ENCODE measurements at regions not wholly inside any gene's neighbourhood (a gene's known extent, or its start where the extent isn't known, plus 50 kb on each side); places are given as distances from the start of the nearest gene placed in this dataset.

DNA sequence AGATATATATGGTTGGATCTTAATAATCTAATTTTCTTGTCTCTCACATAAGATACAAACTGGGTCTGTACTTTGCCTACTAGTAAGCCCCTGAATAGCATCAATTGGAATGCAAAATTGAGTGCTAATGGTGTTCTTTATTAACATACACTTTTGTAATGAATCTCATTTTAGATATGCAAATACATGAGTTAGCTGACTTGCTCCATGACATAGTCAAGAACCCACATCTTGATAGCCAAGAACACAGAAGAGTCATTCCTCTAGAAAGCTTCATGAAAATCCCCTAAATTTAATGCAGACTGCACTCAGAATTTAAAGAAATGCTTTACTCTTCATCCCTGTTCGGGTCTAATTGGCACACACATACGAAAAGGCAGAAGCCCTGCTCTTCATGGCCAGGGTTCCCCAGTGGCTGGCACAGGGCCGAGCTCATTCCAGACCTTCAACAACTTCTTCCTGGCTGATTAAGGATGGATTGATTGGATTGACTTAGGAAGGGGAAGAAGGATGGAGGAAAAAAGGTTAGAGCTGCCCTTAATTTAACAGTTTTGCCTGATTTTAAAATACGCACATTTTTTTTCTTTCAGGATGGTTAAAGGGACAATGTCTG, 431.1 kb upstream of the KLF6 start:
- no peak for DNase-seq

DNA sequence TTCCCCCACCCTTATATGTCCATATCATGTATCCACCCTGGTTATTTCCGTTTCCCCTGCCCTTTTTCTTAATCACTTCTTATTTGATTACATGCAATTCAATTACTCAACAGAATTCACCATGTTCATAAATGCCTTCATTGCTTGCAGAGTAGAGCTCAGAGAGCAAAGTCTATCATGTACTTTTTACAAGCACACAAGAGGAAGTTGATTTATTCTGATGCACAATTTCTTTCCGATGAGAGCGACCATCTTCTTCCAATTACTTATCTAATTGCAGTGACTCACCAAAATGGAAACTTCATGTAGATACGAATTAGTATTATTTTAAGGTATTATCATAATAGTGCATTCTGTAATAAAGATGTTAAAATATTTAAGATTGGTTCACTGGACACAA, 430.5 kb upstream of the KLF6 start:
- no peak for DNase-seq

- no peak for DNase-seq
Measured at GRCh38 chr10:4214908-4215307, 429.9 kb upstream of the KLF6 start.

DNA sequence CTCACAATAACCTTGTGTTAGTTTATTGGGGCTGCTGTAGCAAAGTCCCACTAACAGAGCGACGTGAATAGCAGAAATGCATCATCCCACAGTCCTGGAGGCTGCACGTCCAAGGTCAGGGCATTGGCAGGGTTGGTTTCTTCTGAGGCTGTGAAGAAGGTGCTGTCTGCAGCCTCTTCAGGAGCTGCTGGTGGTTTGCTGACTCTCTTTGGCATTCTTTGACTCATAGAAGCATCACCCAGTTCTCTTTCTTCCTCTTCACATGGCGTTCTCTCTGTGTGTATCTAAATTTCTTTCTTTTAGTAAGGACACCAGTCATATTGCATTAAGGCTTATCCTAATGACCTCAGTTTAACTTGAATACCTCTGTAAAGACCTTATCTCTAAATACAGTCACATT, 428.4 kb upstream of the KLF6 start:
- DNase-seq: no peak

DNA sequence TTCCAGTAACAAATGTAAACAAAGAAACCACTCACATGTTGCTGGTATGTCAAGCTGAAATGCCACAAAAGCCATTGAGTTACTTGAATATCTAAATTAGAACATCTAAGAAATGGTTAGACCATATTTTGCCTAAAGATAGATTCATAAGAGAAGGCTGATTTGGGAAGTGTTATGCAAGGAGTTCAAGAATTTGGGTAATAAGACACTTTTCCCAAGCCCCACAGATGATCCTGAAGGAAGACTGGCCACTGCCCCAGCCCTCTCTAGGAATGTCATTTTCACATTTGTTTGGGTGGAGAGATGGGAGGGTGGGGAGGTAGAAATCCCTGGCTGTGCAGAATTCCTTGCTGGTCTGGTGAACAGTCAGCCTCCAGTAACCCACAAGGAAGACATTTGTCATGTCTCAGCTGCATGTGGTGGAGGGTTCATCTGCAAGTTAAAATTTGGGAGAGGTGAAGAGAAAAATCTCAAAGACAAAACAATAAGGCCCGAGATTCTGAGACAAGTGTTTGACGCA, 427.2 kb upstream of the KLF6 start:
- no peak for DNase-seq

- no peak for DNase-seq
Measured at GRCh38 chr10:4208499-4208898, 423.5 kb upstream of the KLF6 start.

DNA sequence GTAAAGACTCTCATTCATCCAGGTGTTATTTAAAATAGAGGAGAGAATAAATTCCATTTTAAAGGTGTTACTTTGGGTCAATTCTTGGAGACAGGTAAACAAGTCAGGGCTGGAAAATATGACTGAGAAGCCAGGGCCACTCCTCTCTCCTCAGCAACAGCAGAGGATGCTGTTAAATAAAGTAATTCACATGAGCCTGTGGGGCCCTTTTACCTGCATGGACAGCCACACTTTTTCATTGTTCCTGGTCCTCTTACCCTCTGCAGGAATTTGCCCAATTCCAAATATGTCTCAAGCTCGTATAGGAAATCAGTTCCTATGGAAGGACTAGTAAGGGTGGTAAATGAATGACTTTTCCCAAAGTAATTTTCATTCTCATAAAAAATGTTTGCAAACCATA, 420.1 kb upstream of the KLF6 start:
- DNase-seq: no peak

DNA sequence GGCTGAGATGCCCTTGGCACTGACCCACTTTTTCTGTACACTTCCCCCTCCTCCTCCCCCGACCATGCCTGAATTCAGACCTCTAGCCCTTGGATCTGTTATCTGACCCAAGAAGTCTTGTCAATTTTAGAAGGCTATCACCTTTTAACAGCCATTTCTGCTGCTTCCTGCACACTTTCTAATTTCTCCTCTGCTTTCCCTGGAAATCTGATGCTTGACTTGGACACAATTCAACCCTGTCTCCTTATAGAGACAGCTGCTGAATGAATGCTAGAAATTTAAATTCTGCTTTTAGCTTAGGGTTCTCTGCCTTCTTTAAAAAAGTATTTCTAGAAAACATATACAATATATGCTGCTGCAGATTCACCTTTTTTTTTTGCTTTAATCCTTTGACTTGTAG, 417.9 kb upstream of the KLF6 start:
- DNase-seq: no peak

GRCh38 chr10:4201866-4202825, 417.1 kb upstream of the KLF6 start:
- no peak for DNase-seq

- DNase-seq: no peak
Measured at GRCh38 chr10:4199196-4199595, 414.2 kb upstream of the KLF6 start.

DNA sequence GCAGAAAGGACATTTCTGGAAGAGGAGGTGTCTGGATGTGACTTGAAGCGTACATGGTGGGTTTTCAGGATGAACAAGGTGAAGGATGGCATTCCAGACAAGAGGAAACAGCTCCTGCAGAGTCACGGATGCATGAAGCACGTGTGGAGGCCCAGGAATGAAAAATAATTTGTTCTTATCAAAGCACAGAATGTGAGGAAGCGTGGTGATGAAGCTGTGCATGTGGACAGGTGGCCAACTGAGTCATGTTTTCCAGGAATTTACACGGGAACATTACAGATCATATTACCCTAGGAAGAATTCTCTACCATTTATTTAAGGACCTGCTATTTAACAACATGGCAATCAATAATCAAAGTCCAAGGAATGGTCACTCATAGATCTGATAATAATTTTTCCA, 413.2 kb upstream of the KLF6 start:
- DNase-seq: no peak

DNA sequence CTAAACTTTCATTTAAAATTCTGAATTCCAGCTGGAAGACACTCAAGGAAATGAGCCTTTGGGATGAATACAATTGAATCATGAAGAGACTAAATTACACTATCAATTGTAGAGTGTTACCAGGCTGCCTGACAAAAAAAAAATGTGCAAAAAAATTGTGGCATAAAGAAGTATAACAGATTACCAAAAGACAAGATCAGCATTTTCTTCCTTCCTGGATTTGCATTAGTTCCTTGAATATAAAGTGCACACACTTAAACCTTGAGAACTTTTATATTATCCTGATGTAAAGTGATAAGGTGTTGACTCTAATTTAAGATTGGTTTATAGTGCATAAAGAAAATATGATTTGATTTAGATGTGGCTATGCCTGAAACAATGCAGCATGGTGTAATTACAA, 412.7 kb upstream of the KLF6 start:
- no peak for DNase-seq

GRCh38 chr10:4196771-4197390, 411.9 kb upstream of the KLF6 start:
- DNase-seq: no peak

- DNase-seq: no peak
Measured at GRCh38 chr10:4196183-4196582, 411.2 kb upstream of the KLF6 start.

DNA sequence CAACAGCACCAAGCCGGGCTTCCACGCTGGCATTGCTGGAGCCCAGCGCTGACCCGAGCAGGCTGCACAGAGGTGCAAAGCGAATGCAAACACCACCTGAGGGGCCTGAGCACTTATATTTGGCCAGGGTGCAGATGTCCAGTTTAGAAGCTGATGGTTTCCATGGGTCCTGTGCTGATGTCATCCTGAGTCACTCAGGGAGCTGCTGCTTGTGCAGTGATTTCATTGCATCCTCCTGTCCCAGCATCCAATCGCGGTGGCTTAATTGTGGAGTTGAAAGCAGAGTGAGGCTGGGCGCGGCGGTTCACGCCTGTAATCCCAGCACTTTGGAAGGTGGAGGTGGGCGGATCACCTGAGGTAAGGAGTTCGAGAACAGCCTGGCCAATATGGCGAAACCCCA, 410.2 kb upstream of the KLF6 start:
- DNase-seq: no peak

GRCh38 chr10:4194231-4194630, 409.2 kb upstream of the KLF6 start:
- DNase-seq: no peak

DNA sequence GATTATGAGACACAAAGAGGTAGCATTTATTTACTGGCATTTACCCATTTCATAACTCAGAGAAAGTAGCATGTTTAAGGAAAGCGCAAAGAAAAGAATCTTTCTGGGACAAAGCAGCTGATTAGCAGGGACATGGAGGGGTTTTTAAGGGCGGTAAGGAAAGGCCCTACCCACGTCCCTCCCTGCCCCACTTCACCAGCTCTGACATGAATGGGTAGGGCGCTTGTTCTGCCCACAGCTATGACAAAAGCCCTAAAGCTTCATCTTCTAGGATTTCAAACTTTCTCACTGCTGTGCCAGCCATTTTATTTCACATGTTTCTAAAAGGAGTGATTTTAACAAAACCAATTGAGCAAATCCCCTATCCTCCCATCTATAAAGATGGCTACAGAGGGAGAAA, 406.9 kb upstream of the KLF6 start:
- DNase-seq: no peak

GRCh38 chr10:4191354-4191753, 406.3 kb upstream of the KLF6 start:
- DNase-seq: no peak

- DNase-seq: no peak
Measured at GRCh38 chr10:4190876-4191275, 405.9 kb upstream of the KLF6 start.

DNA sequence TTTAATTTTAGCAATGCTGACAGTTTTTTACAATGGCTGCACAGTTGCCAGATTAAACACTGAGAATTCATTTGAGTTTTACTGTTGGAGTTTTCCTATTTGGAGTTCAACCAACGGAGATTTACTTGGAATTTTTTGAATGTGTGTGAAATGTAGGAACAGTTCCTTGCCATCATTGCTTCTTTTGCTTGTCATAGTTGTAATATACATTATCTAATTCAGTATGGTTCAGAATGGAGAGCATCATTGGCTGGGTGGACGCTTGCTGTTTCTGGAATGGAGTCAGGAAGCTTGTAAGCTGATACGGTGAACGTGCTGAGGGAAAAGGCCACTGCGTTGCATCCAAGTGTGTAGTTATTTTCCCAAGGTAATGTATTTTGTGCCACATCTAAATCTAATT, 404.3 kb upstream of the KLF6 start:
- DNase-seq: no peak

- no peak for DNase-seq
Measured at GRCh38 chr10:4188406-4188805, 403.4 kb upstream of the KLF6 start.

DNA sequence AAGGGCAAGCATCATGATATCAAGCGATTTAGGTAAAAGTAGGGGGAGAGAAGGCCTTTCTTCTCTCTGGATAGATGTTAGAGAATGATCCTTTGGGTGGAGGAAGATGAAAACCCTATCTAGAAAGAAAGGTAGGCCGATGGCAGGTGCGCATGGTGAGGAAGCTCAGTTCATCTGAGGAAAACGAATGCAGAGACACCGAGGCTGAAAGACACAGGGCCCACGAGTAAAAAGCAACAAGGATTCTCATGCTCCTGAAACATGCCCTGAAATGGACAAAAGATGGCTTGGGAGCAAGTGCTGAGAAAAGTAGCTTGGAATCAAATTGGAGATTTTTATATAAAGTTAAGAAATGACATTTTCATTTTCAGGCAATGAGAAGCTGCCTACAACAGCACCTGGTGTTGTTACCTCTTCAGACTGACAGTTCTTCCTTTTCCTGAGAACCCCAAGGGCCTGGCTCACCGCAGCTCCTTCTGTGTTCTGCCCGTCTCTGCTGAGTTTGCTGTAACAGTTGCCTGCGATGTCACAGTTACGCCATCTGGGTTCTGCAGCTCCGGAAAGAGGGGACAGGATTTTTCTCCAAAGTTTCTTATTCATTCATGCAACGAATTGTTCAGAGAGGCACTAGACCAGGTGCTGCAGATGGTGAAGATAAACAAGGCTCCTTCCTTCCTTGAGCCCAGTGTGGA, 402.0 kb upstream of the KLF6 start:
- DNase-seq: no peak

DNA sequence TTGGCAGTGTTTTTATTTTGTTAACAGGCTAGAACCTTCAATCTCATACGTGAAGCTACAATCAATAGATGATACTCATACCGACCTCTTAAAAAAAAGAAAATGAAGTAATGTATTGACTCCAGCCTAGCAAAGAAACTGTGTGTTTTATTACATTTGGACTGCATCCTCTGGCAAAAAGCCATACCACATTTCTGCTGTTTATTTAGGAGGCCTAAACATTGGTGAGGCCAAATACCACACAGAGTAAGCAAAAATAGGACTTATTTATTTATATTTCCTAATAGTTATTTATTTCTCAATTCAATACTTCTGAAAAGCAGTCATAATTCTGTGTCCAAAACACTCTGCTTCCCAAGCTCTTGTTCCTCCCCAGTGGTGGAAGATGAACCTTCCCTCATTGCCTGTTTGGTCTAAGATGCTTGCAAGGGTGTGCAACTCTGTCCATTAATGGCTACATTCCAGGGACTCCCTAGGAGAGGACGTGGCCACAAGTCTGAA, 398.8 kb upstream of the KLF6 start:
- no peak for DNase-seq

All from NCI-H187 (cell line).